Glutamatergic neuron (in vitro differentiated cells): ENCODE measurements at regions not wholly inside any gene's neighbourhood (a gene's known extent, or its start where the extent isn't known, plus 50 kb on each side); places are given as distances from the start of the nearest gene placed in this dataset.
A peak's percentile ranks its signal among the peaks of the same experiment; 100 is the strongest.

Experiments
- DNase-seq: peaks from one replicate; pipeline ENCODE4 v3.0.0; 2022
- H3K27ac Mint-ChIP-seq: one replicate; pipeline ENCODE4 v1.8.0; 2020; ENCODE audit warnings: mild to moderate bottlenecking, mixed read lengths, inconsistent platforms; ENCODE audit not compliant: unreplicated experiment
- H3K27me3 Mint-ChIP-seq: one replicate; pipeline ENCODE4 v1.8.0; 2020; ENCODE audit warnings: mild to moderate bottlenecking, moderate library complexity, mixed read lengths, inconsistent platforms; ENCODE audit not compliant: unreplicated experiment
- H3K36me3 Mint-ChIP-seq: one replicate; pipeline ENCODE4 v1.8.0; 2020; ENCODE audit warnings: mild to moderate bottlenecking, mixed read lengths, inconsistent platforms; ENCODE audit not compliant: unreplicated experiment
- H3K4me1 Mint-ChIP-seq: one replicate; pipeline ENCODE4 v1.8.0; 2020; ENCODE audit warnings: mild to moderate bottlenecking, low read depth, mixed read lengths, inconsistent platforms; ENCODE audit not compliant: unreplicated experiment
- H3K4me3 Mint-ChIP-seq: one replicate; pipeline ENCODE4 v1.8.0; 2020; ENCODE audit warnings: mild to moderate bottlenecking, mixed read lengths, inconsistent platforms; ENCODE audit not compliant: unreplicated experiment
- H3K9me3 Mint-ChIP-seq: one replicate; pipeline ENCODE4 v1.8.0; 2020; ENCODE audit warnings: mild to moderate bottlenecking, moderate library complexity, mixed read lengths, inconsistent platforms; ENCODE audit not compliant: unreplicated experiment
- CTCF ChIP-seq: fragments of 200-600 bp; sonication (generic); IDR thresholded peaks from one replicate; pipeline ENCODE4 v1.5.0; 2021; ENCODE audit not compliant: partially characterized antibody, unreplicated experiment

GRCh38 chr4:112060212-112060611 lies 85.0 kb upstream of the FAM241A start:
- Mint-ChIP-seq H3K4me3 (no peak overlapping the region), H3K9me3 (no peaks in the 10 kb centered on the region), H3K36me3 (no peaks in the 10 kb centered on the region), H3K4me1 (peaks cover 2% of the 10 kb centered on the region), H3K27ac (no peak overlapping the region), H3K27me3 (peaks cover 2% of the 10 kb centered on the region)
- peak; percentile 31 for TF ChIP-seq CTCF
- DNase-seq = no peak

GRCh38 chr4:112061207-112061817 lies 83.9 kb upstream of the FAM241A start:
- Mint-ChIP-seq H3K27ac (no peak overlapping the region), H3K36me3 (no peaks in the 10 kb centered on the region), H3K4me3 (no peak overlapping the region), H3K4me1 (peaks cover 2% of the 10 kb centered on the region), H3K27me3 (peaks cover 2% of the 10 kb centered on the region), H3K9me3 (no peaks in the 10 kb centered on the region)
- TF ChIP-seq CTCF = no peak
- DNase-seq = no peak

GRCh38 chr4:112063260-112063659 lies 82.0 kb upstream of the FAM241A start:
- peaks cover 2% of the 10 kb centered on the region for H3K27me3 Mint-ChIP-seq
- TF ChIP-seq CTCF = no peak

GRCh38 chr4:112069110-112069509 lies 76.1 kb upstream of the FAM241A start:
- H3K9me3 Mint-ChIP-seq = peaks cover 4% of the 10 kb centered on the region
- no peaks in the 10 kb centered on the region for H3K4me1 Mint-ChIP-seq
- no peak overlapping the region for H3K4me3 Mint-ChIP-seq
- peaks cover 12% of the 10 kb centered on the region for H3K36me3 Mint-ChIP-seq
- no peak for TF ChIP-seq CTCF
- H3K27ac Mint-ChIP-seq = no peak overlapping the region
- no peak for DNase-seq
- no peaks in the 10 kb centered on the region for H3K27me3 Mint-ChIP-seq

More at GRCh38 chr4:112063260-112063659, 82.0 kb upstream of the FAM241A start:
- H3K9me3 Mint-ChIP-seq = no peaks in the 10 kb centered on the region
- peaks cover 2% of the 10 kb centered on the region for H3K4me1 Mint-ChIP-seq
- no peak for DNase-seq
- no peak overlapping the region for H3K27ac Mint-ChIP-seq
- no peak overlapping the region for H3K4me3 Mint-ChIP-seq
- H3K36me3 Mint-ChIP-seq = no peaks in the 10 kb centered on the region

- H3K4me3 Mint-ChIP-seq = no peak overlapping the region
- H3K4me1 Mint-ChIP-seq = no peaks in the 10 kb centered on the region
- H3K27me3 Mint-ChIP-seq = no peaks in the 10 kb centered on the region
- TF ChIP-seq CTCF = no peak
- H3K9me3 Mint-ChIP-seq = peaks cover 4% of the 10 kb centered on the region
- no peak for DNase-seq
- H3K36me3 Mint-ChIP-seq = peaks cover 16% of the 10 kb centered on the region
- H3K27ac Mint-ChIP-seq = no peak overlapping the region
Observed at GRCh38 chr4:112073181-112073580, 72.1 kb upstream of the FAM241A start.
